Stimulated activated CD8-positive, alpha-beta memory T cell treated with anti-CD3 and anti-CD28 coated beads, Interleukin-4, amount 100 ng/mL, for 48 hours (primary cell): ENCODE measurements at regions not wholly inside any gene's neighbourhood (a gene's known extent, or its start where the extent isn't known, plus 50 kb on each side); places are given as distances from the start of the nearest gene placed in this dataset.
A peak's percentile ranks its signal among the peaks of the same experiment; 100 is the strongest.
"Not testable (repeated sequence)": the region's sequence is repeated elsewhere in the genome, so short reads cannot be mapped to it uniquely, and the experiment has no call there.

Experiments
- DNase-seq: peaks from one replicate; pipeline ENCODE4 v3.0.0-alpha.2; 2020

DNA sequence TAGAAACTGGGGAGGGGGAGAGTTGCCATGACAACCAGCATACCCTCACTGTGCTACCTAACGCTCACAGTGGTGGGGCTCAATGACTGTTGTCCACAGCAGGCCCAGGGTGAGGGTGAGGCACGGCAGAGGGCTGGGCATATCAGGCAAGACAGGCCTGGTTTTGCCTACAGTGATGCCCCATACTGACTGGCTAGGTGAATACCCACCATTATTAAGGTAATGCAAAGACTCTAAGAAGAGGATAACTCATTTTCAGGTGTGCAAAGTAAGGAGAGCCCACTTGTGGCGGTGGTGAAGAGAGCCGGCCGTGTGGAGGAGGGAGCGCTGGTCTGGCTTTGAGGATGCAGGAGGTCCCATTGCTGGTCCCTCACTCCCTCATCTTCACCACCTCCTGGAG is 422.3 kb downstream of the FUT8 start:
- no peak for DNase-seq

DNA sequence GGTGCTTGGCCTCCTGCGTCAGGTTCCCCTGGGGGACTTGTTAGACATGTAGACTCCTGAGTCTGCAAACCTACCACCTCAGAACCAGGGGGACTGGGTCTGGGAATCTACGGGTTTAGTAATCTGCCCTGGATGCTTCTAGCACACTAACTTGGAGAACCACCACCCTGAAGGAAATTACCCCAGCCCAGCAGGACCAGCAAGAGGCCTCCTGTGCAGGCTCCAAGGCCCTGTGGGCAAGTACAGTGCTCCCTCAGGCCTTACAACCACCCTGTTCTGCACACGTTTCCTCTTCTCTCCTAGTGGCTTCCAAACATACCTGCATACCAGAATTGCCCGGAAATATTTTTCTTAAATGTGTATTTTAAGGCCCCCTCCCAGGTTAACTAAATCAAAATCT is 423.0 kb downstream of the FUT8 start:
- DNase-seq: no peak

DNA sequence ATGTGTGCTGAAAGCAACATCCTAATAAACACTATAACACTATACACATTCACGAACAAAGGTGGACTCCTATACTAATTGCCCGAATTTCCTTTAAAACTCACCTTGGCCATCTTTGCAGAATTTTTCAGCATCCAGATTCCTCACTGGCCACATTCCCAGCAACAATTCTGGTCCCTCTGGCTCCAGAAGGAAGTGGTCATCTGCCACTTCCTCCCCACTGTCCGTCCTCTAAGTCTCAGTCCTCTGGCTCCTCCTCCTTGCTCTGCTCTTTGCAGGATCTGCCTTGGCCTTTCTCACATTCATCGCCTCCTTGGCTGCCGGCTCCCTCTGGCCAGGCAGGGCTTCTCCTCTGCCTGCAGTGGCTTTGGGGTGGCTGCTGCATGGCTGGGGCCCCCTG is 426.0 kb downstream of the FUT8 start:
- no peak for DNase-seq

DNA sequence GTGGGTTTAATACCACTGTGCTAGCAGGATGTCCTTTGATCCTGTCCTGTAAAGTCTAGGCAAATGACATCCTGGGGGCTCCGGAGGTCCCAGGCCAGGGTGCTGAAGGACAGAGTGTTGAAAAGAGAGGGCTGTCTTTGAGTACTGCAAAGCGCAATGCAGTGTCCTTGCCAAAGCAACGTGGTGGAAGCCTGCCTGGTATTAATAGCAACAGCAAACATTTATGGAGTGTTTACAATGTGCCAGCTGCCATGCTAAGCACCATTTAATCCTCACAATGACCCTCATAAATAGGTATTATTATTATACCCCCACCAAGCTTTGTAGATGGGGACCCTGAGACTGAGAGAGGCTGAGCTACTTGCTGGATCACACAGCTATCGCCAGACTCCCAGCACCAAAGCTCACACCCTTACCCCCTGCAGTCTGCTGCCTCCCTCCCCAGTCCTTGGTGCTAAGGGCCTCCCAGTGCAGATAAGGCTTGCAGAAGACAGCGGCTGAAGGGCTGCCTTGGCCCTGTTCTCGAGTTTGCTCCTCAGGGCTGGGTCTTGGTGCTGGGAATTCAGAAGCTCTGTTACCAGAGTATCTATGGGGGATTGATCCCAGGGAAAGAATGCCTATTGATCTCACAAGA is 427.7 kb downstream of the FUT8 start:
- no peak for DNase-seq

DNA sequence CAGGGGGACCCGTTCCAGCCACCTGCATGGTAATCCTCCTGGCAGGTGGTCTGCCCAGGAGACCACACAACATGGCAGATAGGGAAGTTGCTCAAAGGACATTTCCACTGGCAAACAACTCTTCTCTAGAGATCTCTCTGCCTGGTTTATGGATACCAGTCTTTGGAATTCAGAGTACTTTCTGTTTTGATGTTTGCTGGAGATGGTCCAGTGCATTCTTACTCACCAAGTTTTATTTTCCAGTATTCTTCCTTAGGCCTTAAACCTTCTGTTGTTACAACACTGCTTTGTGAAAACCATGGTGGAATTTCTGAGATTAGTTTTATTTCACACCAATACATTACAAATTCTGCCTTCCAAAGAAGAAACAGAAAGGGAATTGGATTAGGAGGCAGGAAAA is 428.3 kb downstream of the FUT8 start:
- no peak for DNase-seq

DNA sequence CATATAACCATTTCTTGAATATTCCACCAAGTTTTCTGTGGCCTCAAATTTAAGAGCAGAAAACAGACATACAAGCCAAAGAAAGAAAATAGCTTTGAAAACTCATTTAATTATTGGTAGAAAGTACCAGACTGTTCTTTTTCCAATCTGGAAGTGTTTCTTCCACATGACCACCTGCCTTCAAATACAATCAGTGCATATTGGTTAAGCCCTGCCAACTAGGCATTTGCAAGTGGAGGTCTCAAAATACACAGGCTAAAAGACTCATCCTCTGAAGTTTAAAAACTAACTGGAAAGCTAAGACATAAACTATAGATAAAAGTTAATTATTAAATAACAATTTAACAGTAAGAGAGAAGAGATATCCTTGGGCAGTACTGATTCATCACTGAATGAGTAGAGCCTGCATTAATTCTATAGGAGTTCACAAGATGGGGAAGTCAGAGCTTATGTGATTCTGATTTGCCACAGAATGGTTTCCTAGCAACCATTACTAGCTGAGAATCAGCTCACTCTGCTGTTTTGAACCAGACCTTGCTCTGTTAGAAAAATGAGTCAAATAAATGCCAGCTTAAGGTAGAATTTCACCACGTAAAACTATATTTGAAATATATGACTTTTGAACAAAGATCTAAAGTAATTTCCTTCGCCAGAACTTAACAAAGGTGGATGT is 433.8 kb downstream of the FUT8 start:
- no peak for DNase-seq

DNA sequence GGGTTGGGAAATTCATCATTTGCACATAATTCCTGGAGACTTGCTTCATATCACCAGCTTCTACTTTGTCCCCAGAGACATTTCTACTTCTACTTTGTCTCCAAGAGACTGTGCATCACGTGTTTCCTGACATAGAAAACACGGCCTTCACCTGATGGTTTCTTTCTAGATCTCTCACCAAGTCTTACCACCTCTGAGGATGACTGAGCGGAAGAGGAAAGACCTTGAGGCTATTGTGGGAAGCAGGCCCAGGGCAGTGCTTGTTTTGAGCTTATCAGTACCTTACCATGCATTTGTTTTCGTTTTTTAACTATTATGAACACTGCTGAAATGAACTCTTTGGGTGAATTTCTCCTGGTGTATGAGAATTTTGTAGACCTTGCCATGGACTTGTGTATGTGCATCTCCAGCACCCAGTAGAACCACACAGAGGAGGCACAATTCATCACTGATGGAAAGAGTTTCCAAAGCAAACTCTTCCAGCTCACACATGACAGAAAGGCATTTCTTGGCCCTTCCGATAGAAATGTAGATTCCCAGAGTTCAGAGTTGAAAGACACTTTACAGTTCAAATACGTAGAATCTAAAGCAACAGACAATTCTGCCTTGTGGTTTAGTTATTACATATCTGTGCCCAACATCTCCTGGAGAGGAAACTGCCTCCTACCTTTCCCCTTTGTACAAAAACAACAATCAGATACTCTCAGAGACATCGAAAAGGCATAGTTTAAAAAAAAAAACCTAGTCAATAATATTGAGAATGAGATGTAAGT is 434.7 kb downstream of the FUT8 start:
- DNase-seq: peak; percentile 66

DNA sequence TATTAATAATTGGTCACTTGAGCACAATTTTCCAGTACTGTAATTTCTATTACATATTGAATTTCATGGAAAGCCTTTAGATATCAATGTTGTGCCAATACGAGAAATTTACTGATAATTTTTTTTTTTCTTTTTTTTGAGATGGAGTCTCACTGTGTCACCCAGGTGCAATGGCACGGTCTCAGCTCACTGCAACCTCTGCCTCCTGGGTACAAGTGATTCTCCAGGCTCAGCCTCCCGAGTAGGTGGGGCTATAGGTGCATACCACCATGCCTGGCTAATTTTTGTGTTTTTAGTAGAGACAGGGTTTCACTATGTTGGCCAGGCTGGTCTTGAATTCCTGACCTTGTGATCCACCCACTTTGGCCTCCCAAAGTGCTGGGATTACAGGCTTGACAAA is 435.4 kb downstream of the FUT8 start:
- DNase-seq: not testable (repeated sequence)

DNA sequence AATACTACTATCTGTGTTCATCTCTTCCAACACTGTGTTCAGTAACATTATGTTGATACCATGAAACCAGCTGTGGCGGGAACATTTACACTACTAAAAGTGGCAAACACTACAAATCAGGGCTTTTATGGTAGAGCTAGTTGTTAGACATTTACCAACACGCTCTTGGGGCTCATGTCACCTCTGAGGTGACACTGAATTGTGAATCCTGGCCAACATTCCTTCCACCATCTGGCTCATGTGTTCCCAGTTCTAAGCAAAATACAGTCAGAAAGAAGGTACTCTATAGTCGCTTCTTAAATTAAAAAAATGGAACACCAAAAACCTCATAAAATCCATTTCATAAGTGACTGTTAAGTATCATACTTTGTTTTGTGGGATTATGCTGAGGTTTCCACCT is 436.6 kb downstream of the FUT8 start:
- DNase-seq: no peak

DNA sequence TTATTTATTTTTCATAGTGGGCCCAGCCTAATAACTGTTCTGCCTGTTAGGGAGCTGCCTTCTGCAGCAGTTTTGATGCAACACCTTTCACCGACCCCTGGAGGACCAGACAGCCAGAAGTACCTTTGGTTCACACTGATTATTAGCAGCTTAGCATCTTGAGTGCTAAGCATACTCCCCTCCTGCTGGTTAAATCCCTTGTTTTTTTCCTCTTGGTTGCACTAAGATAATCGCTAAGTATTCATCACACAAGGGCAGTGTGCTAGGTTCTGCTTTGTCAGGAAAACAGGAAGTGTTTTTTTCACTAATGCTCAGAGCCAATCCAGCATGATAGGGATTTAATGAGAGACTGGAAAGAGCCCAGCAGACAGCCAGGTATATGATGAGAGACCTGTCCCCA is 437.0 kb downstream of the FUT8 start:
- no peak for DNase-seq

DNA sequence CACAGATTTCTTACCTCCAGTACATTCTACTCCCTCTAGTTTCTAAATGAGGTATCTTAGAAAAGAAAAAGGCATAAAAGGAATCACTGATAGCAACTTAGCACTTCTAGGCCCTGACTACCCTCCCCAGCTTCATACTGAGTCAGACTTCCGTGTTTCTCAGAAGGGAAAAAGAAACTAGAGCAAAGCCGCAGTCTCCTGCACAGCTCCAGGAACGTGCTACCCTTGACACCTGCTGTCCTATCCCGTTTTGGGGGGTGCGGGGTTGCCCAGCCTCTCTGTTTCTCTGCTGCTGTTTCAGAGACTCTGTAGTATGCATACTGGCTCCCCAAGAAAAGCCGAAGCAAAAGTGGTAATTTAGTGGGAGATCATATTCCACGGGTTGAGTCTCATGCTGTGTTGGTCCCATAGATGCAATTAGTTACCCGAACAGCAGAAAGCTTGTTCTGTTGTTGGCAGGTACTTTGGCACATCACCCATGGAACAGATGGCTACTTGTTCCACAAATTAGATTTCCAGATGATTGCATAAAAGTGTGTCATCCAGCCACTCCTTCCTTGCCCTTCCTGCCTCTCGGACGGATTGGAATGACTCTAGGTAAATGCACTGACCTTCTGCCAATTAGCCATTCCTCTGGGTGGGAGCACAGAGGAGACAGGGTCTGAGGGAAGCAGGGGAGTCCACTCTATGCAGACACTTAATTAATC is 438.1 kb downstream of the FUT8 start:
- peak; percentile 55 for DNase-seq

DNA sequence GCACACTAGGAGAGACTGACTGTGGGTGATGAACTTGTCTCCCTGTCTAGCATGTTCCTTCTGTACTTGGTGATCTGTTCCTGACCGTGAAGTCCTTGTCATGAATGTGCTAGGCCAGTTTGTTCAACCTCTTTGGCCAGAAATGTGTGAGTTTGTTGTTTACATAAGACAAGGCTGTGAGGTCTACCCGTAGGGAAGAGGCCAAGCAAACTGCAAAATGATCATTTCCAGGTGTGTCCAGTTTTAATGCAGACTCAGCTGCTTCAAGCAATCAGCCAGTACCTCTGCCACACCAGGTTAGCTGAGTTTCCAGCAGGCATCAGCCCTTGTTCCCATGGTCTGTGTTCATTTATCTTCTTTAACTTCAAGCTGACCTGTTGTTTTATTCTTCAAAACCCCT is 440.2 kb downstream of the FUT8 start:
- DNase-seq: no peak

DNA sequence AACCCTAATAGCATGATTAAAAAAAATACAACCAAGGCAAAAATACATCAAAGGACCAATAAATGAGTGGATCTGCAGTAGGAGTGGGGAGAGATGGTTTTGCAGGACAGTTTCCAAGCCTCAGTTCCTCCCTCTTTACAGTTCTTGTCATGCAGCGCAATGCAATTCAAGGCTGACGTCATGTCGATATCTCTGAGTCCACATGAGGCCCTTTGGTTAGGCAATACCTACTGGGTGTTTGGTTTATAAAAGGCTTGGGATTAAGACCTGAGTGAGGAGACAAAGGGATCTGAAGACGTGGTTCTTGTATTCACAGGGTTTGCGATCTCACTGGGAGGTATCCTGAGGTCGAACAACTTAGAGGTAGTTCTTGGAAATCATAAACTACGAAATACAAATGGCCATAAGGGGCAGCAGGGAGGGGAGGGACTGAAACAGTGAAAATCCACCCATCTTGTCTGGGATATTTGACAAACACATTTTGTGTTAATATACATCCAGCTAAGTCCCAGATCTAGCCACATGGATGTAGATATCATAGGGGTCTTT is 441.0 kb downstream of the FUT8 start:
- no peak for DNase-seq

DNA sequence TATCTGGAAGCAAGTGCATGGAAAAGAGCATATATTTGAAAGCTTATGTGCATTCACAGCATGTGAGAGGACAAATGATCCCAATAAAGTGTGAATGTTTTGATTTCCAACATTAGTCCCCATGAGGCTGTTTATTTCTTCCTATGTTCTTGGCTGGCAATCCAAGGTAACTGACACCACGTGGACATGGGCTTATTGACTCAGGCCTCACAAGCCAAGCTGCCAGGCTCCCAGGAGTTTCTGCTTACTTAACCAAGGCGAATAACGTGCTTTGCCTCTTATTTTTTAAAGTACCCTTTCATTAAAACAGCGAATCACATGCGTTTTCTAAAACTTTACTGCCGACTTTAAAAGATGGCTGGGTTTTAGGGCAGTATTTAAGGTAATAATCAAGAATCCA is 441.7 kb downstream of the FUT8 start:
- no peak for DNase-seq

DNA sequence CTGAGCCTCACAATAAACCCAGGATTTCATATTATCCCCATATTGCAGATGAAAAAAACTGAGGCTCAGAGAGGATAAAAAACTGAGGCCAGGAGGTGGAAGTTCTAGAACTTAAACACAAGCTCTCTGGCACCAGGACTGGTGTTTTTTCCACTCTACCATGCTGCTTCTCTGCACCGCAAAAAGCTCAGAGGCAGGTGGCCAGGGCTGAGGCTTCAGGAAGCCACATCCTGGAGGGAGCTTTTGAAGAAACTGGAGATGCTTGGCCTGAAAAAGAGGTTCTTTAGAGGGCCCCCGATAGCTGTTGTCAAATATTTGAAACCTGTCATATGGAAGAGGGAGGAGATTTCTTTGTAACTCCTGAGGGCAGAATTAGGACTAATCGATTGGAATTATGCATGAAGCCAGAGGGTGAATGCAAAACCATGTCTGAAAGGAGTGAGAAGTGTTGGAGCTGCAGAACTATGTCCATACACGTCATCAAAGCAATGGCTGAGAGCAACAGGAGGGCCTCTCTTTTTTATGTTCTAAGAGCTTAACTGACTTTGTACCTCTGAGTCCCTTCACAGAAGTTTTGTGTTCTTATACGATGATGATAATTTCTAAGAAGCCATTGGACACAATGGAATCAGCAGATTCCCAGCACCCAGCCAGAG is 448.6 kb downstream of the FUT8 start:
- DNase-seq: no peak

DNA sequence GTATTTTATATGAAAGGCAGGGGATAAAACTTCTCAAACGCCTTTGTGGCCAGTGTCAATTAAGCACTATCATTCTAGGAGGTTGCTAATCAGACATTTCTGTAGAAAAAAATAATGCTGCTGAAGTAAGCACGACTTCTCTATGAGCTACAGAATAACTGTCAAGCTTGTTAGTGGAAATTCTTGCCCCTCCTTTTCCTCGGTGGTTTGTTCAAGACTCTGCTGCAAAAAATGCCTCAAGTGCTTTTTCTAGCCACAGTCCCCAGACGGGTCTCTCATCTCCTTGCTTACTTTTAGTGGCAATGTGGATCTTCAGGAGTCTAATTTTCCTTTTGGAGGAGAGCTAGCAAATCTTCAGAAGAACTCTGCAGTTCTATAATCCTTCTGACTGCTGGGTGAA is 452.0 kb downstream of the FUT8 start:
- no peak for DNase-seq

DNA sequence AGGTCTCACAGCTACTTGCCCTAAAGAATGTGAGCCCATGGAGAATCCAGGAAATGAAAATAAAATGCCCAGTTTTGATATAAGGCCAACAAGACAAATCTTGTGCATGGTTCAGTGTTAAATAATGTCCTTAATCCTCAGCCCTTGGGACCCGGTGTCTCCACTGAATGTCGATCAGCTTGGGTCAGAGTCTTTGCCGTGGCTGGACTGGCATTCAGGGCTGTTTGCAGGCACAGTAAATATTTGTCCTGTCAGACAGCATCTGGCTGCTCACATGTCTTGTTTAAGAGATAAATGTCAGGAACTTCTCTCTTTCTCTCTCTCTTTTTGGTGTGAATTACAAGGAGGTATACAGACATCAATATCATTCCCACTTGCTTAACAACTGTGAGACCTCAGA is 452.5 kb downstream of the FUT8 start:
- no peak for DNase-seq

DNA sequence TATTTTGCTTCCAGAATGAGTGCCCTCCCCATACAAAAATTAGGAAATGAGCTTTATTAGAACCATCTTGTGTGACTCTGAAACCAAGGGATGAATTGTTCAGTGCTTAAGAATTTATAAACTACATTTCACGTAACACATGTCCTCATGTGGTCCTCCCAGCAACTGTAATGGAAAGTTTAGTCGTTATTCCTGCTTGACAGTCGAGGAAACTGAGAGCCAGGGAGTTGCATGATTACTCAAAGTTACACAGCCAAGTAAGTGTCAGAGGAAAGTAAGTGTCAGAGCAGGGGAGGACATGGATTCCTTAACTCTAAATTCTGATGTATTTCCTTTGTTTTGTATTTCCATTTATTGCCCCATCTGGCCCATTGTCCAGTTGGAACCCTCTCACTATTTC is 453.9 kb downstream of the FUT8 start:
- DNase-seq: no peak

DNA sequence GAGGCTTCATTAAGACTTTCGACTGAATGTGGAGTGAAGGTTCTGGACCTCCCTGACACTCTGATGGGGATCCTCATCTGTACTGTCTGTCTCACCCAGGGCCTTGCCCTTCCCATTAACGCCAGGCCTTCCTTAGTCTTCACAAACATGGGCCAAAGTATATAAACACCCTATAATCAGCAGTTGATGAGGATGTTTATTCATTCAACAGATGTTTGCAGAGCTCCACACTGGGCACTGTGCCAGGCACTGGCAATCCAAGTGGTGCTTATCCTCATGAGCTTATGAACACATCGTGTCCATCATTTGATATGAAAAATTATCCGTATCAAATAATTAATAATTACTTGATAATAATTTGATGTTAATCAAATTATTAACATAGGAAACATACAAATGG is 454.4 kb downstream of the FUT8 start:
- DNase-seq: no peak

DNA sequence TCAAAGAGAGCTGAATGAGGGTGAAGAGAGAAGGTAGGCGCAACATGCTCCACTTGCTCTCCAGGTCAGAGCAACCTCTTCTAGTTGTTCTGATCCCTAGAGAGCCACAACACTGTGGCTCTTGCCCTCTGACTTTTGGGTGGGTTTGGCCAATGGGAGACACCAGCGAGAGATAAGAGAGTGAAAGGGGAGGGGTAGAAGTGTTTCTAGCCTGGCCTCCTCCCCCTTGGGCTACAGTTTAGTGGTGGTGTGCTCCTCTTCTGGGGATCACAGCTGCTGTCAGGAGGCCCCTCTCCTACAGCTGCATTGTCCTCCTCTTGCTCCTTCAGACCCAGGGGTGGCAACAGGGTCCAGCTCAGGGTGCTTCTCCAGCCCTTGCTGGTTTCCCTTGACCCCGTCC is 454.8 kb downstream of the FUT8 start:
- DNase-seq: no peak

DNA sequence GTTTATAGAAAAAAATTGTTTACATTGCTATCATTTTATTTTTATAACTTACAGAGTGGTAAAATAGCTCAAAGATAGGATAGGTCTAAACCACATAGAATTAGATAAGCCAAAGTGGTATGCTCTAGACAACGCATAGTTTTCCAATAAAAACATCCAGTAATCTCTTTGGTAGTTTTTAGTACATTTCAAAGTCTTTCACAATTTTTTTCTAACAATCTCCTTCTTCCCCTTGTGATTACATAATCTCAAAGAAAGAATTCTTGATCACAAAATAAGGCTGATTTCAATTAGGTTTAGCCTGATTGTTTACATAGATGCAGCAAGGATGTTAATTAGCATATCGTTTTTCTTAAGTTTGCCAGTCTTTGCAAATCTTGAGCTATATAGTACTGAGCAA is 460.0 kb downstream of the FUT8 start:
- no peak for DNase-seq

DNA sequence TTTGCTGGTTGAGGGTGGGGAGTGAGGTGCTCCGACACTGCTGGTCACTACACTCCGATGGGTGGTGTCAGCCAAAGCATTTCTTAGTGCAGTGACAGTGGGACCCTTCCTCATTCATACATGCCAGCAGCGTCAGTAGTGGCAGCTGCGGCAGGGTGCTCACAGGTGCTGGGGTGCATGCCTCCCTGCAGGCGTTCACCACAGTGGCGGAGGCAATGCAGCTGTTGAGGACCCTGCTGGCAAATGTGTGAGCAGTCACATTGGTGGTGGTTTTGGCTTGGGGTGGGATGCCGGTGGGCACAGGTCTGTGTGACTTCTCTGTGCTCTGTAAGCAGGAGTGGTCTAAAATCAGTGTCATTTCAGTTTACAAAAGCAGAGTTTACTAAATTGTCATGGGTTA is 464.6 kb downstream of the FUT8 start:
- no peak for DNase-seq

DNA sequence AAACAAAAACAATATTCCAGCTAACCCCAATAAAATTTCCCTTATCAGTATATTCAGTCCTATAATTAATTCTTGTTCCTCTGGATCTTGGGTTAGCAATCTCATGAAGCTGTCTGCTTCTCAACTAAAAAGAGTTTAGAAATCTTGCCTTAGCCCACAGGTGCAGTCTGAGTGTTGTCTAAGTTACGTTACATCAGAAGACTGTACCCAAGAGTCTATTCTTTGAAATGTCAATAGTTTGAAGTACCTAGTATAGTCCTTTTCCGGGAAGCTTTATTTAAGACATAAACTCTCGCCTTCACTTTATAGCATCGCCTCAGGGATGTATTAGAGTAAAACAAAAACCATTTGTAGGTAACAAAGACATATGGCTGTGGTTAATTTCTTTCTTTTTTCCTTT is 465.1 kb downstream of the FUT8 start:
- no peak for DNase-seq
